ENCODE measurements at regions not wholly inside any gene's neighbourhood (a gene's known extent, or its start where the extent isn't known, plus 50 kb on each side); places are given as distances from the start of the nearest gene placed in this dataset.

GRCh38 chr2:2890901-2891300 is 486.7 kb downstream of the EIPR1 start:
- Histone ChIP-seq H3K36me3 (ENCODE audit: insufficient read depth, low read length) (no peaks in the 10 kb centered on the region), H3K4me1 (ENCODE audit: control insufficient read depth, insufficient read depth, low read length, unreplicated experiment) (no peaks in the 10 kb centered on the region), H2AFZ (ENCODE audit: low read length, unreplicated experiment) (no peak overlapping the region), H3K27ac (ENCODE audit: low read depth, low read length) (no peak overlapping the region), H3K27me3 (ENCODE audit: insufficient read depth, low read length) (no peaks in the 10 kb centered on the region), H3K4me3 (ENCODE audit: low read depth, low read length) (no peak overlapping the region), H3K79me2 (ENCODE audit: control insufficient read depth, insufficient read depth, low read length, unreplicated experiment) (no peaks in the 10 kb centered on the region)

DNA sequence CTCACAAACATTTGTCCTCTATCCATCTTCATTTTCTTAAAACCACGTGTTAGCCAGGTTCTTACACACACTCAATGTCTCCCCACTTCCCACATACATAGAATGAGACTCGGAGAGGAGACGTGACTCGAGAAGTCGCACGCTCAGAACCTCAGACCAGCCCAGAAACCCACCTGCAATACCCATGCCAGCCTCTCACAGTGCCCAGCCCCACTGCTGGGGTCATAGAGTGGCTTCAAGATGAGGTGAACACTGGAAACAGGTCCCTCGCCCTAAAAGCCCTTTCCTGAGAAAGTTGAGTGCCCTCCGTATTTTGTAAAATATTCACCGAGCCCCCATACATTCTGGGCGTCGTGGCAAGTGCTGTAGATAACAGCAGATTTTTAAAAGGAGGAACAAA is 487.4 kb downstream of the EIPR1 start:
- H3K79me2 ChIP-seq (ENCODE audit: control insufficient read depth, insufficient read depth, low read length, unreplicated experiment): no peaks in the 10 kb centered on the region
- no peak overlapping the region for H3K27ac ChIP-seq (ENCODE audit: low read depth, low read length)
- no peak overlapping the region for H3K4me3 ChIP-seq (ENCODE audit: low read depth, low read length)
- H3K27me3 ChIP-seq (ENCODE audit: insufficient read depth, low read length): no peaks in the 10 kb centered on the region
- no peak overlapping the region for H2AFZ ChIP-seq (ENCODE audit: low read length, unreplicated experiment)
- H3K36me3 ChIP-seq (ENCODE audit: insufficient read depth, low read length): no peaks in the 10 kb centered on the region
- H3K4me1 ChIP-seq (ENCODE audit: control insufficient read depth, insufficient read depth, low read length, unreplicated experiment): no peaks in the 10 kb centered on the region

DNA sequence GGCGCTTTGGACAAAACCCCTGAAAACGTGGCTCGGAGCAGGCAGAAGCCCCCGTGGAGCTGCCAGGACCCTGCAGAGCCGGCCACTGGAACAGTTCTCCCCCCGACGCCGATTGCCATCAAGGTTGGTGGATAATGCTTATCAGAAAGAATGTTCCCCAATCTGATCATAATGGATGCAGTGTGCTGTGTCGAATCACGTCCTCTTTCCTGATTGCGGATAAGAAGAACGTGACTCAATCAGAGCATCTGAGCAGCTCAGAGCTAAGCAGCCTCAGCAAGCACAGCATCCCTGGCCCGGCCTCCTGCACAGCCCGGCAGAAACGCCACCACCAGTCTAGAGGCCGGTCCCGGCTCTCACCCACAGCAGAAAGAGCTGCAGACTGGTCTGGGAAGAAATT is 488.0 kb downstream of the EIPR1 start:
- Histone ChIP-seq H3K79me2 (ENCODE audit: control insufficient read depth, insufficient read depth, low read length, unreplicated experiment) (no peaks in the 10 kb centered on the region), H3K4me3 (ENCODE audit: low read depth, low read length) (no peak overlapping the region), H3K36me3 (ENCODE audit: insufficient read depth, low read length) (no peaks in the 10 kb centered on the region), H3K27me3 (ENCODE audit: insufficient read depth, low read length) (no peaks in the 10 kb centered on the region), H2AFZ (ENCODE audit: low read length, unreplicated experiment) (no peak overlapping the region), H3K4me1 (ENCODE audit: control insufficient read depth, insufficient read depth, low read length, unreplicated experiment) (no peaks in the 10 kb centered on the region), H3K27ac (ENCODE audit: low read depth, low read length) (no peak overlapping the region)

DNA sequence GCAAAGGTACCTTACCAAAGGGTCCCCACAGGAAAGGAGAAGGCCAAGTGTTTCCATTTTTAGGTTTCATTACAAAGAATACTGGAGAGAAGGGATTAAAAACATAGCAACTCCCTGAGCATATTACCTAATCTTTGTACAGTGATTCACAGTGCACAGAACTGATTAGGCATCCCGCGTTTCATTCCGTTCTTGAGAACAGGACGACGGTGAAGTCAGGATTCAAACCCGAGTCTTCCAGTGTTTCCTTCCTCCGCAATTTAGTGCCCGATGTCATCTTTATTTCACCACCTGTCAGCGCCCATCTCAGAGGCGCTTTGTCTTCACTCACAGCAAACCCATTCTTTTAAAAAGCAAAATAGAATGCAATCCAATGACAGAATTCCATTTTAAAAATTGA is 488.5 kb downstream of the EIPR1 start:
- H2AFZ ChIP-seq (ENCODE audit: low read length, unreplicated experiment): no peak overlapping the region
- H3K27ac ChIP-seq (ENCODE audit: low read depth, low read length): no peak overlapping the region
- H3K4me3 ChIP-seq (ENCODE audit: low read depth, low read length): no peak overlapping the region
- H3K4me1 ChIP-seq (ENCODE audit: control insufficient read depth, insufficient read depth, low read length, unreplicated experiment): no peaks in the 10 kb centered on the region
- H3K79me2 ChIP-seq (ENCODE audit: control insufficient read depth, insufficient read depth, low read length, unreplicated experiment): no peaks in the 10 kb centered on the region
- no peaks in the 10 kb centered on the region for H3K27me3 ChIP-seq (ENCODE audit: insufficient read depth, low read length)
- no peaks in the 10 kb centered on the region for H3K36me3 ChIP-seq (ENCODE audit: insufficient read depth, low read length)

DNA sequence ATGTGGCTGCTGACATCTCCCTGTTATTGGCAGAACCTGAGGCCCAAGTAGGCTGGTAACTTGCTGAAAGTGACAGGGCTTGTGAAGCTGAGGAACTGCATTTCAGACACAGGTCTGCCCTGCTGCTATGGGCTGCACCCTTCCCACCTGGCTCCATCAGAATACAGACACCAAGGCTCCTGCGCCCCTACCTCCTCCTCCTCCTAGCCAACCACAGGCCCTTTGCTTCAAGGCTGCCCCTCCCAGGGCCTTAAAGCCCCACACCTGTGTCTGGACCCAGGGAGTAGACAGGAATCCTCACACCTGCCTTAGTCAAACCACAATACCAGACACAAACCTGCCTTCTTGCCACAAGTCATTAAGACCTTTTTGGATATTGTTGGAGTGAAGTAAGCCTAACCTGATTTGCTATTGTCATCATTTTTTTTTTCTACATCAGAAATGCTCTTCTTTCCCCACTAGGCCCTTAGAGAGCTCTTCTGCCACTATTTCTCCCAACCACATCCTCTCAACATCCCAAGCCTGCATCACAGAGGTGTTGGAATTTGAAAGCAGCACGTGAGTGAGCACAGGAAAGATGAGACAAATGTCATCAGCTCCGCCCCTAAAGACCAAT is 489.7 kb downstream of the EIPR1 start:
- Histone ChIP-seq H3K4me1 (ENCODE audit: control insufficient read depth, insufficient read depth, low read length, unreplicated experiment) (no peaks in the 10 kb centered on the region), H2AFZ (ENCODE audit: low read length, unreplicated experiment) (no peak overlapping the region), H3K36me3 (ENCODE audit: insufficient read depth, low read length) (no peaks in the 10 kb centered on the region), H3K27ac (ENCODE audit: low read depth, low read length) (no peak overlapping the region), H3K4me3 (ENCODE audit: low read depth, low read length) (no peak overlapping the region), H3K27me3 (ENCODE audit: insufficient read depth, low read length) (no peaks in the 10 kb centered on the region), H3K79me2 (ENCODE audit: control insufficient read depth, insufficient read depth, low read length, unreplicated experiment) (no peaks in the 10 kb centered on the region)

DNA sequence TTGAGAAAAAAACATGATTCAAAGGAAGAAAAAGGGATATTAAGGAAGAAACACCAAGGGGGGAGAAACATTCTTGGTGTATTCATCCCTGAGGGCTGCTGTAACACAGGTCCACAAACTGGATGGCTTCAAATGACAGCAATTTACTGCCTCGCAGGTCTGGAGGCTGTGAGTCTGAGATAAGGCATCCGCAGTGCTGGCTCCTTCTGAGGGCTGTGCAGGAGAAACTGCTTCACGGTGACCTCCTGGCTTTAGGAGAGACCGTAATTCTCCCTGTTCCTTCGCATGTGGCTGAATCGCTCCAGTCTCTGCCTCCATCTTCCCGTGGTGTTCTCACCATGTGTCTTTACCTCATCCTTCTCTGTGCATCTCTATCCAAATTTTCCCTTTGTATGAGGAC is 490.7 kb downstream of the EIPR1 start:
- no peak overlapping the region for H3K4me3 ChIP-seq (ENCODE audit: low read depth, low read length)
- no peaks in the 10 kb centered on the region for H3K27me3 ChIP-seq (ENCODE audit: insufficient read depth, low read length)
- no peak overlapping the region for H3K27ac ChIP-seq (ENCODE audit: low read depth, low read length)
- H3K4me1 ChIP-seq (ENCODE audit: control insufficient read depth, insufficient read depth, low read length, unreplicated experiment): no peaks in the 10 kb centered on the region
- no peaks in the 10 kb centered on the region for H3K79me2 ChIP-seq (ENCODE audit: control insufficient read depth, insufficient read depth, low read length, unreplicated experiment)
- no peaks in the 10 kb centered on the region for H3K36me3 ChIP-seq (ENCODE audit: insufficient read depth, low read length)
- no peak overlapping the region for H2AFZ ChIP-seq (ENCODE audit: low read length, unreplicated experiment)

GRCh38 chr2:2881499-2881898 is 496.1 kb downstream of the EIPR1 start:
- Histone ChIP-seq H3K4me1 (ENCODE audit: control insufficient read depth, insufficient read depth, low read length, unreplicated experiment) (no peaks in the 10 kb centered on the region), H3K79me2 (ENCODE audit: control insufficient read depth, insufficient read depth, low read length, unreplicated experiment) (no peaks in the 10 kb centered on the region), H3K27me3 (ENCODE audit: insufficient read depth, low read length) (no peaks in the 10 kb centered on the region), H2AFZ (ENCODE audit: low read length, unreplicated experiment) (no peak overlapping the region), H3K36me3 (ENCODE audit: insufficient read depth, low read length) (no peaks in the 10 kb centered on the region), H3K4me3 (ENCODE audit: low read depth, low read length) (no peak overlapping the region), H3K27ac (ENCODE audit: low read depth, low read length) (no peak overlapping the region)

DNA sequence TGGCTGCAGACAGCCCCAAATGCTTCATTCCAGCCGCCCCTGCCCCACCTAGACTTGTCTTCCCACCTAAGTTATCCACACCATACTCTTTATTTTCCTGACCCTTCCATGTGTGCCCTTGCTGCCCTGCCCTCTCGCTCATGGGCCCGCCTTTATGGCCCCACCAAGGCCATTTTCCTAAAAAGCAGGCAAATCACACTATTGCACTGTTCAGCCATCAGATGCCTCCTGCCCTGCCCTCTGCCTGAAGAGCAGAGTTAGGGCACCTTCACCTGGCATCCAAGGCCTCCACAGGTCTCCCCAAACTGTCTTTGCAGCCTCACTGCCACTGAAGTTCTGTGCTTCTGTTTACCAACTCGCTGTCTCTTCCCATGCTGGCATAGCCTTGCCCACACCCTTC is 496.7 kb downstream of the EIPR1 start:
- Histone ChIP-seq H3K79me2 (ENCODE audit: control insufficient read depth, insufficient read depth, low read length, unreplicated experiment) (no peaks in the 10 kb centered on the region), H3K27me3 (ENCODE audit: insufficient read depth, low read length) (no peaks in the 10 kb centered on the region), H2AFZ (ENCODE audit: low read length, unreplicated experiment) (no peak overlapping the region), H3K4me1 (ENCODE audit: control insufficient read depth, insufficient read depth, low read length, unreplicated experiment) (no peaks in the 10 kb centered on the region), H3K4me3 (ENCODE audit: low read depth, low read length) (no peak overlapping the region), H3K36me3 (ENCODE audit: insufficient read depth, low read length) (no peaks in the 10 kb centered on the region), H3K27ac (ENCODE audit: low read depth, low read length) (no peak overlapping the region)

DNA sequence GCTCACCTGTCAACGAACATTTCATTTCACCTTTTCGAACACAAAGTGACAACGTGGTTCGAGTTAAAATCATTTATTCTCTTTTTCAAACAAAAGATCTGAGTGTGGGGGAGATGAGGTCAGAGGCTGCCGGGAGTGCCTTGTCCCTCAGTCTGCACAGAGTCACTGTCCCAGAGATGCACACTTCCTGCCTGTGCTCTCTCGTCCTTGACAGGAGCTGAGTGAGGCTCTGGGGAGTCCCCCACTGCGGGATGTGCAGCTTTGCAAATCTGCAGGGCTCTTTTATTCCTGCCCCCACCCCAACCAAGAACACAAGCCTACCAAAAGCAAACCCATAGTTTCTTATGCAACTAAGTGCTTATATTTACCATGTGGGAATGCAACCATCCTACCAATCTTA is 497.8 kb downstream of the EIPR1 start:
- Histone ChIP-seq H3K27me3 (ENCODE audit: insufficient read depth, low read length) (no peaks in the 10 kb centered on the region), H3K79me2 (ENCODE audit: control insufficient read depth, insufficient read depth, low read length, unreplicated experiment) (no peaks in the 10 kb centered on the region), H3K27ac (ENCODE audit: low read depth, low read length) (no peak overlapping the region), H2AFZ (ENCODE audit: low read length, unreplicated experiment) (no peak overlapping the region), H3K4me1 (ENCODE audit: control insufficient read depth, insufficient read depth, low read length, unreplicated experiment) (no peaks in the 10 kb centered on the region), H3K4me3 (ENCODE audit: low read depth, low read length) (no peak overlapping the region), H3K36me3 (ENCODE audit: insufficient read depth, low read length) (no peaks in the 10 kb centered on the region)

DNA sequence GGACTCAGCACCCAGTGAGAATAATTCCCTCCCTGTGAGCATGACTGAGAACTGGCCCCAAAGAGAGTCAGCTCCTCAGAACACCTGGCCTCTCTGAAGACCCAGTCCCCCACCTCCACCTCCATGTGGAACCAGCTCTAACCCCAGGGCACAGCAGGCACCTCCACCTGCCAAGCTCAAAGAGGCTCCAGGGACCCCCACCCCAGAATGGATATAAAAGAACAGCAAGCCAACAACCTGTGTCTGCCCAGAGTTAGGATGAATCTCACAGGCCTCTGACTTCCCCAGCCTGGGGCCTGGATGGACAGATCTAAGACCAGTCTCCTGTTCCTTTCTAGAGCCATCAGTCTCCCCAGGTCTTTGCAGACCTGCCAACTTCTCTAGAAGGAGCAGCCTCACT is 498.5 kb downstream of the EIPR1 start:
- Histone ChIP-seq H3K4me3 (ENCODE audit: low read depth, low read length) (no peak overlapping the region), H3K79me2 (ENCODE audit: control insufficient read depth, insufficient read depth, low read length, unreplicated experiment) (no peaks in the 10 kb centered on the region), H3K27me3 (ENCODE audit: insufficient read depth, low read length) (no peaks in the 10 kb centered on the region), H2AFZ (ENCODE audit: low read length, unreplicated experiment) (no peak overlapping the region), H3K27ac (ENCODE audit: low read depth, low read length) (no peak overlapping the region), H3K4me1 (ENCODE audit: control insufficient read depth, insufficient read depth, low read length, unreplicated experiment) (no peaks in the 10 kb centered on the region), H3K36me3 (ENCODE audit: insufficient read depth, low read length) (no peaks in the 10 kb centered on the region)

DNA sequence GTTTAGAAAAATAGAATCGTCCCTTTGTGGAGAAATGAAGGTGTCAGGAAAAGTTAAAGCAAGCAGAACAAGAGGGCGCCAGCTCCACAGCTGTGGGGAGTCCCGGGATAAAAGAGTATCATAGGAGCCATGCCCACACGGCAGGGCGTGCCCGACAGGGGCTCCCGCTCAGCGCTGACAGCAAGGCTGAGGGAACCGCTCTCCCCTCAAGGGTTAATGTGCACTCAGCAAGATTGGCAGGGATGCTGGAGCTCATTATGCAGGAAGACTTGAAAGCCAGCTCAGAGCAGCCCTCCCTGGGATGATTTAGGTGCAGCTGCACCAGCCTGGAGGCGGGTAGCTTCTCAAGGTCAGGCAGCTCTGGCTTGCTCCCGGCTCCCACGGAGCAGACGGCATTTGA is 500.2 kb downstream of the EIPR1 start:
- H3K27ac ChIP-seq (ENCODE audit: low read depth, low read length): no peak overlapping the region
- no peak overlapping the region for H2AFZ ChIP-seq (ENCODE audit: low read length, unreplicated experiment)
- H3K4me1 ChIP-seq (ENCODE audit: control insufficient read depth, insufficient read depth, low read length, unreplicated experiment): no peaks in the 10 kb centered on the region
- no peaks in the 10 kb centered on the region for H3K79me2 ChIP-seq (ENCODE audit: control insufficient read depth, insufficient read depth, low read length, unreplicated experiment)
- no peak overlapping the region for H3K4me3 ChIP-seq (ENCODE audit: low read depth, low read length)
- H3K36me3 ChIP-seq (ENCODE audit: insufficient read depth, low read length): no peaks in the 10 kb centered on the region
- H3K27me3 ChIP-seq (ENCODE audit: insufficient read depth, low read length): no peaks in the 10 kb centered on the region
